ENCODE measurements at regions not wholly inside any gene's neighbourhood (a gene's known extent, or its start where the extent isn't known, plus 50 kb on each side); places are given as distances from the start of the nearest gene placed in this dataset.

DNA sequence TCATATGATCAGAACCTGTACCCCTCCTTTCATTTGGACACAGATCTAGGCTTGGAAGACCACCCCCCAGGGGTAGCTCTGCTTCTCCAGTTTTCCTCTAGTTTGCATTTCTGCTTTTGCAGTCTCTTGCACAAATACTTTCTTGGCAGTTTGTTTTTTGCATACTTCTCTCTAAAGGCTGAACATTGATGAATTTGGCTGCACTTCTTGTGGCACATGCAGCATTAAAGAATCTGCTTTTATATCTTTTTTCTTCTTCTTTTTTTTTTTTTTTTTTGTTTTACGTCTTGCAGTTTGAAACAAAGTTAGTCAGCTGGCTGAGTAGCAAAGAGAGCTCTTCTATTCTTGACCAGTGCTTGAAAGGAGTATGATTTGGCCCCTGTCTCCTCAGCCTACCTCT lies 273.0 kb downstream of the GLUD2 start:
- Histone ChIP-seq H3K9ac (ENCODE audit: control insufficient read depth, extremely low read depth, insufficient read depth, low read length) (no peak overlapping the region), H3K4me1 (ENCODE audit: control insufficient read depth, extremely low read depth, insufficient read depth, low read length) (no peaks in the 10 kb centered on the region), H4K20me1 (ENCODE audit: control insufficient read depth, extremely low read depth, insufficient read depth, low read length) (no peaks in the 10 kb centered on the region), H3K27me3 (ENCODE audit: control insufficient read depth, extremely low read depth, insufficient read depth, low read length) (no peaks in the 10 kb centered on the region), H3K4me3 (ENCODE audit: control insufficient read depth in 2 of 3, extremely low read depth in 1 of 3, insufficient read depth in 2 of 3, low read depth in 1 of 3, low read length in 3 of 3) (no peak overlapping the region), H3K36me3 (ENCODE audit: control insufficient read depth in 2 of 2, extremely low read depth in 1 of 2, insufficient read depth in 2 of 2, low read length in 2 of 2) (no peaks in the 10 kb centered on the region), H3K4me2 (ENCODE audit: control insufficient read depth, extremely low read depth, insufficient read depth, low read depth, low read length) (no peak overlapping the region), H3K9me1 (ENCODE audit: control insufficient read depth, extremely low read depth, insufficient read depth, low read length) (no peaks in the 10 kb centered on the region), H3K27ac (ENCODE audit: control insufficient read depth, insufficient read depth, low read length) (no peak overlapping the region), H3K79me2 (ENCODE audit: control insufficient read depth, insufficient read depth, low read length) (no peaks in the 10 kb centered on the region), H2AFZ (ENCODE audit: control insufficient read depth, low read length) (no peak overlapping the region), H3K9me3 (ENCODE audit: control insufficient read depth, low read depth, low read length) (no peaks in the 10 kb centered on the region)
- dilution Hi-C loops (cut with MboI; ENCODE audit: extremely low pct_ligation_motif_present, low sequenced_read_pairs): no loop called here
- no peak for DNase-seq (ENCODE audit: low read depth, low spot score)
- FAIRE-seq: no peak
- TF ChIP-seq EZH2 (IDR thresholded peaks at IDR 0.05; ENCODE audit: low read length): no peak
- TF ChIP-seq CTCF (optimal IDR thresholded peaks at IDR 0.05 in 1 of 3, IDR thresholded peaks at IDR 0.05 in 1 of 3, conservative IDR thresholded peaks at IDR 0.05 in 1 of 3; ENCODE audit: extremely low read depth in 1 of 3, insufficient read depth in 2 of 3, low read length in 3 of 3): no peak

GRCh38 chrX:121322159-121322558 lies 274.7 kb downstream of the GLUD2 start:
- dilution Hi-C loops (cut with MboI; ENCODE audit: extremely low pct_ligation_motif_present, low sequenced_read_pairs): no loop called here
- peak in 2 of 3 experiments; percentile 7 to 18 for TF ChIP-seq CTCF (optimal IDR thresholded peaks at IDR 0.05 in 1 of 3, IDR thresholded peaks at IDR 0.05 in 1 of 3, conservative IDR thresholded peaks at IDR 0.05 in 1 of 3; ENCODE audit: extremely low read depth in 1 of 3, insufficient read depth in 2 of 3, low read length in 3 of 3)
- no peak for TF ChIP-seq EZH2 (IDR thresholded peaks at IDR 0.05; ENCODE audit: low read length)
- no peak overlapping the region for H3K27ac ChIP-seq (ENCODE audit: control insufficient read depth, insufficient read depth, low read length)
- no peaks in the 10 kb centered on the region for H4K20me1 ChIP-seq (ENCODE audit: control insufficient read depth, extremely low read depth, insufficient read depth, low read length)
- H3K4me3 ChIP-seq (ENCODE audit: control insufficient read depth in 2 of 3, extremely low read depth in 1 of 3, insufficient read depth in 2 of 3, low read depth in 1 of 3, low read length in 3 of 3): no peak overlapping the region
- no peak overlapping the region for H2AFZ ChIP-seq (ENCODE audit: control insufficient read depth, low read length)
- no peaks in the 10 kb centered on the region for H3K36me3 ChIP-seq (ENCODE audit: control insufficient read depth in 2 of 2, extremely low read depth in 1 of 2, insufficient read depth in 2 of 2, low read length in 2 of 2)
- no peak for DNase-seq (ENCODE audit: low read depth, low spot score)
- H3K4me2 ChIP-seq (ENCODE audit: control insufficient read depth, extremely low read depth, insufficient read depth, low read depth, low read length): no peak overlapping the region
- no peaks in the 10 kb centered on the region for H3K9me3 ChIP-seq (ENCODE audit: control insufficient read depth, low read depth, low read length)
- no peaks in the 10 kb centered on the region for H3K27me3 ChIP-seq (ENCODE audit: control insufficient read depth, extremely low read depth, insufficient read depth, low read length)
- H3K4me1 ChIP-seq (ENCODE audit: control insufficient read depth, extremely low read depth, insufficient read depth, low read length): no peaks in the 10 kb centered on the region
- no peak for FAIRE-seq
- no peaks in the 10 kb centered on the region for H3K9me1 ChIP-seq (ENCODE audit: control insufficient read depth, extremely low read depth, insufficient read depth, low read length)
- no peaks in the 10 kb centered on the region for H3K79me2 ChIP-seq (ENCODE audit: control insufficient read depth, insufficient read depth, low read length)
- no peak overlapping the region for H3K9ac ChIP-seq (ENCODE audit: control insufficient read depth, extremely low read depth, insufficient read depth, low read length)

All from keratinocyte (primary cell).